HG02623 (cell line): ENCODE measurements at regions not wholly inside any gene's neighbourhood (a gene's known extent, or its start where the extent isn't known, plus 50 kb on each side); places are given as distances from the start of the nearest gene placed in this dataset.
"Not testable (repeated sequence)": the region's sequence is repeated elsewhere in the genome, so short reads cannot be mapped to it uniquely, and the experiment has no call there.

ENCODE experiments used
- ATAC-seq: cut with Tn5 transposase; IDR thresholded peaks from one replicate; pipeline ENCODE4 v1.9.1; 2021; ENCODE audit warnings: moderate library complexity; ENCODE audit not compliant: unreplicated experiment

DNA sequence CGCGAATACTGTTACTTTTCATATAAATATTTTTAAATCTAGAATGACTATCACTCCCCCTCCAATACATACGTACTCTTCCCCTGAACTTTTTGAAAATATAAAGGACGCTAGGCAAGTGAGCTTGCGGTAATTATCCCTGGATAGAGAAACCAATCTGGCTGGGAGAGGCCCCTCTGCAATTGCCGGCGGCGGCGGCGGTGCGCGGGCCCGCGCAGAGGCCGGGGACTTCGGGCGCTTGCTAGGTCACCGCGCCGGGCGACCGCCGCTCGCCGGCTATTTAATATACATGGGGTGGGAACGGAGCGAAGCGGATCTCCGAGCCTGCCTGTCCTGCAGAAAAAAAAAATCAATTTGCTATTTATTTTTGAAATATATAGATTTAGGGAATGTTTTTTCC lies 416.3 kb upstream of the ESRRG start:
- ATAC-seq: no peak

DNA sequence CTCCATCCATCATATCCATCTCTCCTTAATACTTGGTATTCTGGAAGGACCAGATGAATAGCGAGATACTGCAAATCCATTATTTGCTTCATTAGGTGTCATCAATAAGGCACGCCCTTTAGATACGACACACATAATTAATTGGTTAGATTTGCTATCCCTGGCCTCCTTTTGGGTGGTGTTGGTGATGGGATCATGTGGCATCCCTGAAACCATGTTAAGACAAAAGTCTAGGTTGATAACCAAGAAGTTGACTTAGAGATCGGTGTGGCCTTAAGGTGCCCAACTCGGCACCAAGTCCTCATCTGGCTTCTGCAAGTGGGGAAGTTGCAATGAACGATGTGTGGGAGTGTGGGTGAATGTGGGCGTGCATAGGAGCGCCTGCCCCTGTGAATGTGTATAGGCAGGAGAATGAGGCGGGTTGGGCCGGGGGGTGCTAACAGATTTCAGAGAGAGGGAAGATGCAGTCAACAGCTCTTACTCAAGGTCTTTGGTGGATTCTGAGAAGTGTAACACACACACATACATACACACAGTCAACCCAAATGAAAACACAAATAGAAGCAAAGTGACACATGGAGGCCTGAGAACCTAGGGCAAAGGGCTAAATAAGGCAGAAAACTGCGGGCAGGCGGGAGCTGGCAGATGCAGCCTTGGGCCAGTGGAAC lies 415.7 kb upstream of the ESRRG start:
- ATAC-seq: no peak

DNA sequence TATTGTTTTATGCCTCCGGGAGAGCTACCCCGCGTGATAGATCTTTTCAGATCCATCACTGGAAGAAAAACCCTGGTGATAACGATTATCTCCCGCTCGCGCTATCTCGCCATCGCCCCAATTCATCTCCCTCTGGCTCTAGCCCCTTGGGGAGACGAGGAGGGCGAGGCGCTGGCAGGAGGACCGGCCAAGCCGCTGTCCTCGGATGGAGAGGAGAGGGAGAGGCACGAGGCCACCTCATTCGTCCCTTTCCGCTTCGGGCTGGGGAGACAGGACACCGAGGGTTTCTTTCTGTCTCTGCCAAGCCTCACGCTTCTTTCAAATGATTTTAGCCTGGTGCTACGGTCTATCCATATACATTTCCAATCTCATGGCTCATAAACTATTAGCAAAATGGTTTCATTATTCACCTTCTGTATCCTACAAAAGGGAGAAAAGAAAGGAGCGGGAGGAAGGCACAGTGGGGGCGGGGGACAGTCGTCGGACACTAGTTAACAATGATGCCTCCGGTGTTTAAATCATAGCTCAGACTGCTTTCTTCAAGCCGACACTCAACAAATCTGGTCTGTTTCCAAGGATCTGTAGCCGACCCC lies 415.0 kb upstream of the ESRRG start:
- no peak for ATAC-seq

GRCh38 chr1:217137210-217137881 lies 414.1 kb upstream of the ESRRG start:
- no peak for ATAC-seq

DNA sequence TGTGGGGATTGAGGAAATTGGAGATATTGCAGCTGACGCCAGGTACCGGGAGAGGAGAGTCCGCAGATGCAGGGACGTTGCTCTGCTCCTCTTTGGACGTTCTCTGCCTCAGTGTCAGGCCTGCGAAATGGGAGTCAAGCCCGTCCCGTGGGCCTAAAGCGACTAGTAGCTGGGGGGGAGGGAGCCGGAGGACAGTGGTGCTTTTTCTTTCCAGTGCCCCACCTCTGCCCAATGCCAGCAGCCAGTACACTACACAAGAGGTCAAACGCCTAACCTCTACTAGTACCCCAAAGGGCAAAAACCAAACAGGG lies 413.6 kb upstream of the ESRRG start:
- no peak for ATAC-seq

DNA sequence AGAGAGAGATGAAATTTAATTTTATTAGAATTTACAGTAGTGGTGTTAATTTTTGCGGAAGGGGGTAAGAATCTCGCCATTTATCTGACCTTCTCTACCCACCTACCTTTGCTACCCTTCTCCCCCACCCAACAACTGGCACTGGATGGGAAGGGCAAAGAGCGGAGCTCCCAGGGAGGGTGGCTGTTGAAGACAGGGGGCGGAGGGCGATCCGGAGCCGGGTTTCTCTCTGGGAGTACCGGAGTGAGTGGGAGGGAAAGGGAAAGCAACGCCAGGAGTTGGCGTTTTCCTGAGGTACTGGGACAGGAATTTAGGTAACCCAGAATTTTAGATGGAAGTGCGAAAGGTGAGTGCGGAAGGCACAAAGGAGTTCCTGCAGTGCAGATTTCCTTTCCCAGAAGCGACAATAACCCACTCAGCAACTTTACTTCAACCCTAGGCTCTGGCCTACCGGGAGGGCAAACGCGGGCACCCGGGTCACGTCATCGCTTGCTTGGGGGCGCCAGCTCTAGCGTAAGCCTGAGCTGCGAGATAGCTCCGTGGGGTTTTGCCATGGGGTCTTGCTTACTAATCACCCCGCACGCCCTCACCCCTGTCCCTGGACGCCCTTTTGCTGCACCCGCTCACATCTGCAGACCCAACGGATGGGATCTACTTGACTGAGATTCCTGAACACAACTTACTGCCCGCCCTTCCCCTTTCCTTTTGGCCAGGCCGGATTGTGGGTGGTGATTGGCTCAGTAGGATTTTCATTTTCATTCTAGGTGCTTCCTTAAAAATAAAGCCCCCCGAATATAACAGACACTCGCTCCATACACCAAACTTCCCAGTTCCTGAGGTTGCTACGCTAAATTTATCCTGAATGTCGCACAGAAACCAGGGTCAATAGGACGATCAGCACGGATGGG lies 413.0 kb upstream of the ESRRG start:
- ATAC-seq: no peak

DNA sequence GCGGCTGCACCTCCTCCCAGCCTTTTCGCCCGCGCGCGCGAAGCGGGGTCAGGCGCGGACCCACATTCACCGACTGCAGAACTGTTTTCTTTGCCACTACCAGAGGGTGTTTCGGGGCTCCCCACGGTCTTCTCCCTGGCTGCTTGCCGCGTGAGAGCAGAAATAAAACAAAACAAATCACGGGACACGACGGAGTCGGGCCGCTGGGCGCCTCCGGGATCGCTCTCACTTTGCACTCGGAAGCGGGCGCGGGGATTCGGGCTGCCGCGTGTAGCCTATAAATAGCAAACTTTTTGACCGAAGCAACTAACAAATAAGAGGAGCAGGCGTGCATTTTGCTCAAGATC lies 412.3 kb upstream of the ESRRG start:
- ATAC-seq: no peak

GRCh38 chr1:217134857-217135568 lies 411.8 kb upstream of the ESRRG start:
- ATAC-seq: no peak

DNA sequence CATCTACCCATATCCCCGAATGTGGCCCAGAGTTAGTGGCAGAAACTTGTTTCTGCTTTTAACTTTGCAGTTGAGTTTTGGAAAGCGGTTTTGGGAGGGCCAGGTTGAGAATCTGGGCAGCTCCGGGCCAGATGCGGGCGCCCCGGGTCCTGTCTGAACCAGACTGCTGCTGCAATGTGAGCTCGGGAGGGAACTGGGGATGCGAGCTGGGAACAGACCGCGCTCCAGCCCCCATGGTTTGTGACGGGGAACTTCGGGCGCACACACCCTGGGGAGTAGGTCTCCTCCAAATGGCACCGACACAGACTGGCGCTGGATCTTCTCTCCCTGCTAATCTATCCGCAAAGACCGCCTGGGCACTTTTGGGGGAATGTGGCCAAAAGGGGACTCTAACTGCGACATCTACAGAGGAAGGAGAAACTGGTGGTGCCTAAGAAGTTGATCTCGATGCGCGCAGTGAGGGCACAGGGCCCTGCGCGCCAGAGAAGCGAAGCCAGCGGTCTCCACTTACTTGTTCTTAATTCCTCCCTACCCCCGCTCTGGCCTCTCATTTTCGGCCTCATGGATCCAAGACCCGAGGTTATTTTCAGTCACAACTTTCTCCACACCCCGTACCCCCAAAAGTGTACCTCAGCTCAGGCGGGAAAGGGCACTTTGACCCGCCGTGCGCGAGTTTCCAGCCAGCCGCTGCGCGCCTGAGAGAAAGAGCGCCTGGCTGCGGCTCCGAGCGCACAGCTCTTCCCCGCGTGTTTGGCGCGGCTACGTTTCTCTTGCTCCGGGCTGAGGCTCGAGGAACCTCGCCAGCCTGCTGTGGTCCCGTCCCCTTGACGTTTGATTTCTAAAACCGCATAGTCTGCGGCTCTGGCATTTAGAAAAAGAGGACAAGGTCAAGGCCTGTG lies 411.0 kb upstream of the ESRRG start:
- ATAC-seq: no peak

DNA sequence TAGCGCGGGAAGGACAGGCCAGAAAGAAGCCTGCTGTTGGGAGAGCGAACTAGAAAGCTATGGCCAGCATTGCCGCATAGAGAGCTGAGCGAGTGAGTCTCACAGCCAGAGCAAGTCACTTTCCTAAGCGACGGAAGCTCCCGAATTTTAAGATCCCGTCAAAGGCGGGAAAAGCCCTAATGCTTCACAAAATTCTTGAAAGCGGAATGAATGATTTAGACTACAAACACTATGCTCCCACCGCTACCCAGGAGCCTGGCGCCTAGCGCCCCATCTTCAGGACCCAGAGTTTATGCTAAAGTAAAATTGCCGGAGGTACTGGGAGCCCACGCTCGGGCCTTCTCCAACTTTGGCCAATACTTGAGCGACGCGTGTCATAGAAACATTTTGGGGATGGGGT lies 409.9 kb upstream of the ESRRG start:
- no peak for ATAC-seq

DNA sequence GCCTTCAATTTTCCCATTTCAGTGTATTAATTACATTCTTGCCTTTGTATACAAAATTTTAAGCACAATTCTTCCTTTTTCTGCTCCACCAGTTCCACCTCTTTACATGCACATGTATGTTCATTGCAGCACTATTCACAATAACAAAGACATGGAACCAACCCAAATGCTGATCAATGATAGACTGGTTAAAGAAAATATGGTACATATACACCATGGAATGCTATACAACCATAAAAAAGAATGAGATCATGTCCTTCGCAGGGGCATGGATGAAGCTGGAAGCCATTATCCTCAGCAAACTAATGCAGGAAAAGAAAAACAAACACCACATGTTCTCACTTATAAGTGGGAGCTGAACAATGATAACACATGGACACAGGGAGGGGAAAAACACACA lies 400.1 kb upstream of the ESRRG start:
- ATAC-seq: not testable (repeated sequence)

GRCh38 chr1:217117973-217118465 lies 394.8 kb upstream of the ESRRG start:
- no peak for ATAC-seq

- ATAC-seq: no peak
Measured at GRCh38 chr1:217115404-217116380, 392.5 kb upstream of the ESRRG start.

- no peak for ATAC-seq
Measured at GRCh38 chr1:217109928-217110327, 386.7 kb upstream of the ESRRG start.

GRCh38 chr1:217106231-217106901 lies 383.1 kb upstream of the ESRRG start:
- ATAC-seq: no peak

DNA sequence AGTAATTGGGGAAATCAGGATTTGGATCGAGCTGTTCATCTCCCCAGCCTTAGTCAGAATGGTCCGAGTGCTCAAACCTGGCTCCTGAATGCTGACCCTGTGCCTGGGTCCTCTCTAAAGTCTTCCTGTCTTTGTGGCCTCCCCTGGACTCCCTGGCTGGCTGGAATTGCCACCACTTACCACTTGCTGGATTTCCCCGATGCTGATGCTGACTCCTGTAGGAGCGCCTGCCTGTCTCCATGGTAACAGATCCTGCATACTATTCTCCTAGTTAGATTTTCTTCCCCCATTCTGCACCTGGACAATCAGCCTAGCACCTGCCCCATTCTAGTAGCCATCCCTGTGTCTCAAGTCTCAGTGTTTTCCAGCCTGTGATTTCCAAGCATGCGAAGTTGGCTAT lies 382.2 kb upstream of the ESRRG start:
- no peak for ATAC-seq

- ATAC-seq: no peak
Measured at GRCh38 chr1:217097819-217098218, 374.6 kb upstream of the ESRRG start.

DNA sequence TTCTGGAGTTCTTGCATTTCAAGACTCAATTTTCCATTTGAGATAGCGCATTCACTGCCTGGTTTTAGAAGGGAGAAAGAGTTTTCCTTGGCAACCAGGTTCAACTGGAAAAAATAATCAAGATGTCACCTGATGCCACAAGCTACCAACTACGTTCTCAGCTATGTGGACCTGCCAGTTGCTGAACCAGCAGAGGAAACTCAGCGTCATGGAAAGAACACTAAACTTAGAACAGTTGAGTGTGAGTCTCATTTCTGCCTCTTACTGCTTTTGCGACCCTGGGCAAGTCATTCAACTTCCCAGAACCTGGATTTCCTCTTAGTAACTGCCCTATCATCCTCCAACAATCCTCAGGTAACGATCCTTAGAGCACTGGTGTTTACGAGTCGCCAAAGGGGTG lies 373.0 kb upstream of the ESRRG start:
- ATAC-seq: no peak
